ENCODE measurements at regions not wholly inside any gene's neighbourhood (a gene's known extent, or its start where the extent isn't known, plus 50 kb on each side); places are given as distances from the start of the nearest gene placed in this dataset.

GRCh38 chr6:126944512-126944911 lies 174.0 kb upstream of the RSPO3 start:
- no TSS peak for BruUV-seq (replicated peaks)
- no peaks in the 10 kb centered on the region for H3K9me3 ChIP-seq (ENCODE audit: control insufficient read depth in 1 of 2, insufficient read depth in 1 of 2, low read depth in 1 of 2, low read length in 2 of 2)
- no peak overlapping the region for H3K9ac ChIP-seq (ENCODE audit: low read length)
- no peak overlapping the region for H3K4me3 ChIP-seq (replicated peaks in 1 of 2; ENCODE audit: low read depth in 1 of 2, low read length in 2 of 2)
- 0 out of 2 replicates have a peak, but pooled peaks cover 7% of the 10 kb centered on the region for H3K27me3 ChIP-seq (ENCODE audit: insufficient read depth, low read length)
- intact Hi-C loops (cut with micrococcal nuclease), result no loop called here
- ChIA-PET POLR2A (no interaction called here), CTCF (no interaction called here), RAD21 (ENCODE audit: low non-redundant PET in 1 of 2, low total read pairs in 2 of 2, uncharacterized antibody in 2 of 2, unreplicated experiment in 2 of 2) (no interaction called here)
- H3K4me2 ChIP-seq (ENCODE audit: low read length), result no peak overlapping the region
- no peaks in the 10 kb centered on the region for H3K79me2 ChIP-seq (ENCODE audit: insufficient read depth, low read length)
- H2AFZ ChIP-seq (ENCODE audit: low read depth, low read length, poor library complexity, severe bottlenecking), result no peak overlapping the region
- no peaks in the 10 kb centered on the region for H4K20me1 ChIP-seq (ENCODE audit: insufficient read depth)
- ATAC-seq (no peak), DNase-seq (ENCODE audit: low read depth, low spot score) (no peak)
- TF ChIP-seq EZH2phosphoT487 (IDR thresholded peaks at IDR 0.05; ENCODE audit: borderline replicate concordance) (no peak), FOSL1 (IDR thresholded peaks at IDR 0.05; ENCODE audit: low read depth) (no peak), MAX (IDR thresholded peaks at IDR 0.05) (no peak), POLR2AphosphoS5 (IDR thresholded peaks at IDR 0.05; ENCODE audit: low read depth, low read length) (no peak), ELF1 (IDR thresholded peaks at IDR 0.05; ENCODE audit: borderline replicate concordance, low read depth) (no peak), TCF7L2 (IDR thresholded peaks at IDR 0.05; ENCODE audit: borderline replicate concordance, extremely low read depth, insufficient read depth, insufficient read length) (no peak), REST (IDR thresholded peaks at IDR 0.05; ENCODE audit: low read depth) (no peak), JUND (IDR thresholded peaks at IDR 0.05) (no peak), ZNF274 (IDR thresholded peaks at IDR 0.05; ENCODE audit: low read depth, low read length) (no peak), CTCF (IDR thresholded peaks at IDR 0.05 in 2 of 3, conservative IDR thresholded peaks at IDR 0.05 in 1 of 3; ENCODE audit: borderline replicate concordance in 1 of 3, insufficient read depth in 1 of 3, low read depth in 2 of 3, low read length in 2 of 3) (no peak), ATF3 (IDR thresholded peaks at IDR 0.05) (no peak), RAD21 (IDR thresholded peaks at IDR 0.05; ENCODE audit: low read depth) (no peak), EZH2 (IDR thresholded peaks at IDR 0.05) (no peak), ZFX (IDR thresholded peaks at IDR 0.05) (no peak)
- no peaks in the 10 kb centered on the region for H3K9me2 ChIP-seq (ENCODE audit: insufficient read depth)
- H3K36me3 ChIP-seq (ENCODE audit: control insufficient read depth in 1 of 2, insufficient read depth in 2 of 2, low read length in 2 of 2), result no peaks in the 10 kb centered on the region
- H3K4me1 ChIP-seq (ENCODE audit: control insufficient read depth in 1 of 2, insufficient read depth in 2 of 2, low read length in 2 of 2), result no peaks in the 10 kb centered on the region
- H3K27ac ChIP-seq (ENCODE audit: low read depth, low read length), result no peak overlapping the region
